HG03558 (cell line): ENCODE measurements at regions not wholly inside any gene's neighbourhood (a gene's known extent, or its start where the extent isn't known, plus 50 kb on each side); places are given as distances from the start of the nearest gene placed in this dataset.

Experiments
- ATAC-seq: cut with Tn5 transposase; IDR thresholded peaks from one replicate; pipeline ENCODE4 v1.9.1; 2021; ENCODE audit warnings: moderate number of reproducible peaks; ENCODE audit not compliant: unreplicated experiment; ENCODE audit errors: extremely low read depth

DNA sequence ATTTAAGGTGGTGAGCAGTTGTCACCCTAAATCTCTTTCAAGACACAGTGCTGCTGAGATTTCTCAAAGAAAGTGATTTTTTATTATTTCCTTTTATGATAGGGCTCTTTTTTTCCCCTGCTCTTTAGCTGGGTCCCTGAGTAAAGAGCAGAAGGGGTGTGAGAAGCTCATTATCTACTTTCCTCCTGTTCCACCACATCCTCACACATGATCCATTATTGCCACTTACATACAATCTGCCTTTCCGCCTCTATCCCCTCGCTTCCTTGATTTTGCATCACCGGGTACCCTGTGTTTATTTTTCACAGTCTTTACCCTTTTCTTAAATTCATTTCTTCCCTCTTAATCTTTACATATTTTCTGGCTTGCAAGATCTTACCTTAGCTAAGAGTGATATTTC, 93.9 kb upstream of the CCDC85A start:
- ATAC-seq: no peak

DNA sequence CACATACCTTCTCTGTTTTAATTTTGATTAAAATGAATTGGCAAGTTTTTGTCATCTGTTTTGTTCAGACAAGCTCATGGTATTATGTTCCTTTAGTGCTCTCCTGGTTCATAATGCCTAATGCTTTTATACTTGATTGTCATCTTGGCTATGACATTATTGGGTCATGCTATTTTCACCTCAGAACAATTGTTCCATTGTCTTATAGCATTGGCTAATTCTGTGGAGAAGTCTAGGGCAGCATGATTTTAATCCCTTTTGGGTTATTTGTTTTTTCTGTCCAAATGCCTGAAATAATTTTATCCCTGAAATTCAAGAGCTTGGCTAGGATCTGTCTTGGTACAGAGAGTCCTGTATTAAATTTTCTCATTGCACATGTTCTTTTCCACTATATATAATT, 83.8 kb upstream of the CCDC85A start:
- ATAC-seq: no peak

DNA sequence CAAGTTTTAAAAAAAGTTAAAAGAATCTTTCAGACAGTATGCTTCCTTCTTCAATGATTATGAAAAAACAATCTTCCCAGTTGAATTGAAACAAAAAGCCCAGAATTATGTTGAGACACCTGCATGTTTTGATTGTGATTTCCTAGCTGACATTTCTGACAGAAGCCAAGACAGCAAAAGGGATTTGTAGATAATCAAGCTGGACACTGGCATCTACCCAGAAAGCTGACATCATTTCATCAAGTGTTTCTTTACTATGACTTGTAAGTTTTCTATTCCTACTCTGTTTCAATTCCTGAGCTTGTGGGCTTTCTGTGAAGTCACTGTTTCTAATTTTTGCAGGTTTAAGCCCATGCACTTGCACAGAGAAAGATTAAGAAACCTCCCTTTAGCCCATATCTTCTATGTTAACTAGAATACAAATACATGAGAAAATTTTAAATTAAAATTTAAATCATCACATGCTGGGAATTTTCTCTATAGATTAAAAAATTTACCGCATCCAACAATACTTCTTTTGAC, 82.9 kb upstream of the CCDC85A start:
- ATAC-seq: no peak

DNA sequence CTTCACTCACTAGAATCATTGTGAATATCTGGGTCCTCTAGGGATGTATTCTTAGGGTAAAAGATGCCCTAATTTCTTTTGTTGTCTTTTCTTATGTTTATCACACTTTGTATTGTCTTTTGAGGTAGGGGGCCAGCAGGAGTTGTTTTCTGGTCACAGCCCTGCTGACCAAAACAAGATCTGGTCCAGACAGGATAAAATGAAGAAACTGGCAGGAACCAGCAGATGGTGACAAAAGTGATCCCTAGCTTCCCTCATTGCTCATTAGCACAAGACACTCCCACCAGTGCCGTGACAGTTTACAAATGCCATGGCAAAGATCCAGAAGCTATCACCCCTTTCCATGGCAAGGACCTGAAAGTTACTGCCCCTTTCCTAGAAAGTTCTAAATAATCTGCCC, 81.7 kb upstream of the CCDC85A start:
- no peak for ATAC-seq

DNA sequence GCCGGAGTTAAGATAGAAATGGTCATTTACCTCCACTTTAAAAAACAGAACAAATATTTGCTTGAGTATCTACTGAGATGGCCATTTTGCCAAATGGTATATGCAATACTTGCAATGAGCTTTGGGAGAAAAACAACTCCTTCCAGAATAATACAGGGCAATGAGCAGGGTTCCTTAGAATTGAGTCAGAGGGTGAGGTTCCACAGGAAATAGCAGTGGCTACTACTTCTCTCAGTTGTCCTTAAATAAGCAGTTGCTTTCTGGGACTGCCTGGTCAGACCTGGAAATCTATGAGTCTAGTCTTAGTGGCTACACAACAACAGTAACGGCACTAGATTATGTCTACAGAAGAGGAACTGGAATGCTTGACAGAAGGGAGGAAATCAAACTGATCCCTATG, 80.9 kb upstream of the CCDC85A start:
- no peak for ATAC-seq

DNA sequence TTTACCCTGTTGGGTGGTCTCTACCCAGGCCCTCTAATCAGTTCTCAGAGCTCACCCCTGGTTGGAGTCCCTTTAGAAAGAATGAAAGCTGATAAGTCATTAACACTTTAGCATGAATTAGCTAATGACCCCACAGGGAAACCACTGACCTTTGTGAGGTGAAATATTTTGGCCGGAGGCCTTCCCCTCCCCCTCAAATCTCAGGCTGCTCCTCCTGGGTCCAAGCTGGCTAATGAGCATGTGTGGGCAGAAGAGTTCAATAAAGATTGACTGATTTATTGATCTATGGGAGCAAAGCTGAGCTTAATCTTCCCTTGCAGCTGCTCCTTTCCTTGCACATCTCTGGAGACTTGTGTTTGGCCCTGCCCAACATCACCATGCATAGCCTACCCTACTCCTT, 78.8 kb upstream of the CCDC85A start:
- no peak for ATAC-seq

DNA sequence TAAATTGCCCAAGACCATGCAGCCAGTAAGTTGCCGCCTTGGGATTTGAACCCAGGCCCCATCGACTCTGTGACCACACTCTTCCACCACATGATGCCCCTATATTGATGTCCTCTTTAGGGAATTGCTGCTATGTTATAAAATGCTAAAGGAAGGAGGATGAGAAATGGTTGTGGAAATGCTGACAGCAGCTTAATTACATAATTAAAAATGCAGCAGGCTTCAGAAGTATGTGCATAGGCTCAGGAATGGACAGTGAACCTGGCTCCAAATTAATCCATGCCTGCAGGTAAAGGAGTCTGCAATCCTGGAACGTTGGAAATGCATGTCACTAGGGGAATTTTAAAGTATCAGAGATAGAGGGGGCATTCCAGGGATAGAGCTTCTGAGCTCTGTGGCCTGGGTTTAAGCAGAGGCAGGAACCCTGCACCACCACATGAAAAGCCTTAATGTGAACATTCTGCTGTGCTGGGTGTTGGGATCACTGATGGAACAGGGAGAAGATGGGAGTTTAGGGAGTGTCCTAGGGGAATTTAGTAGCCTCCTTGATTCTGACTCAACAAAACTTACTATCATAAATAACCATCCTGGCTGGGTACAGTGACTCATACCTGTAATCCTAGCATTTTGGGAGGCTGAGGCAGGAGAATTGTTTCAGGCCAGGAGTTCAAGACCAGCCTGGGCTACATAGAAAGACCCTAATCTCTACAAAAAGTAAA, 76.1 kb upstream of the CCDC85A start:
- no peak for ATAC-seq

DNA sequence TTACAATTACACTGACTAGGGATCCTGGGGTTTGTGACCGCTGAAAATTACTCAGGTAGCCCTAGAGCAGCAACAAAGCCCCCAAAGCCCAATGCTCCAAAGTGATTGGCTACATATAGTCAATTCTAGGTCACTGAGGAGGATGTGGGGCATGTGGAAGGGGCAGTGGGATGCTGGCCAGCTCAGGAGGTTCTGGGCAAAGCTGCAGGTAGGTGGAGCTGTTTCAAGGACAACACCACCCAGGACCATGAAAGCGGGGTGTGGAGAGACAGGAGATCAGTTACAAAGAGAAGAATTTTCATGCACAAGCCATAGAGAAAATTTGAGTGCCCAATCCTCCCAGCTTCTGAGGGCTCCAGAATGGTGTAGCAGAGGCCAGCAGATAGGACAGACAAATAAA, 75.0 kb upstream of the CCDC85A start:
- ATAC-seq: no peak

DNA sequence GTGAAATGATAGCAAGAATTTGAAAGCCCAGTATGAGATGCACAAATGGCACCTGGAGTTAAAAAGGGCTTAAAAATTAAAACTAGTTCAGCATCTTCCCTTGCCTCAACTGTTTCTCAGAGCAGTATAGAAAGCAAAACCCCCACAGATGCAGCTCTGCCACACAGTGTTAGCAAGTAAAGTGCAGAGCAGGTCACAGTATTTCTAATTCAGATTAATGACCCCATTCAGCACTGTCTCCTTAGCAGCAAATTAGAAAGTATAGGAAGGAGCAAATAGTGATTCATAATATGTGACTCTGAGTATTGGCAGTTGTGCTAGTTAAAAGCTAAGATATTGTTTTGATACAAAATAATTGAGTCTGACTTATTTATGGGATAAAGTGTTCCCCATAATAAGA, 73.8 kb upstream of the CCDC85A start:
- no peak for ATAC-seq

DNA sequence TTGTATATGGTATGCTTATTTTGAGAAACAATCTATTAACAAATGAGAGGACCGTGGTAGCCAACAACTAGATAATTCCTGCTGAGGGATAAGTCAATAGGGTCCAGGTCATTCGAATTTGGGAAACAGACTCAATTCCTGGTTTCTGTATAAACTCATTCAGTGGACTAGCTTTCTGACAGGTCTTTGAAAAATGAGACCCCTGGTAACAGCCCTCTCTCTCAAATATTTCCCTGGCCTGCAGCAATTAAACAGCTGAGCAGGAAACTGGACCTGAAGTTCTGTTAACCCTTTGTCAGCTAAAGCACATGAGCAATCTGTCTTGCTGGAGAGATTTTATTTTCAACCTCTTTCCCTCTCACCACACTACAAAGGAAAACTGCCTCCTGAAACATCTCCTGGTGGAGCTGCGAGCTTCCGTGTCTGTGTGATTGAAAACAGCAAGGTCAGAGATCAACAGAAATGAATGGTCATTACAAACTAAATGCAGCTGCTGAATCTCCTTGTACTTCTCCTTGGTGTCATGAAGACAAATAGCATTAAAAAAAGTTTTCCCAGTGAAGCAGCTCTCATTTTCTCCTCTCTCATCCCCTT, 70.3 kb upstream of the CCDC85A start:
- ATAC-seq: no peak

DNA sequence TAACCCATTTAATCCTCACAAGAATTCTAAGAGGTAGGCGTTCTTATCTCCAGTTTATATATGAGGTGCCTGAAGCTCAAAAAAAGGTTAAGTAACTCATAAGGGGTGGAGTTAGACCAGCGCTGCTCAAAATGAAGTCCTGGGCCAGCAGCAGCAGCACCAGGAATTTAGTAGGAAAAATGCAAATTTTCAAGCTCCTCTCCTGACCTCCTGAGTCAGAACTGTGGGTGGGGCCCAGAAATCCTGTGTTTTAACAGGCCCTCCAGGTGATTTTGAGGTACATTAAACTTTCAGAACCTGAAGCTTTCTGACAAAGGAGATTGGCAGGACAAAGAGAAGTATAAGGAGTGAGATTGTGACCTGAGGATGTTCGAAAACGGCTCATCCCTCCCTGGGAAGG, 66.0 kb upstream of the CCDC85A start:
- ATAC-seq: no peak

DNA sequence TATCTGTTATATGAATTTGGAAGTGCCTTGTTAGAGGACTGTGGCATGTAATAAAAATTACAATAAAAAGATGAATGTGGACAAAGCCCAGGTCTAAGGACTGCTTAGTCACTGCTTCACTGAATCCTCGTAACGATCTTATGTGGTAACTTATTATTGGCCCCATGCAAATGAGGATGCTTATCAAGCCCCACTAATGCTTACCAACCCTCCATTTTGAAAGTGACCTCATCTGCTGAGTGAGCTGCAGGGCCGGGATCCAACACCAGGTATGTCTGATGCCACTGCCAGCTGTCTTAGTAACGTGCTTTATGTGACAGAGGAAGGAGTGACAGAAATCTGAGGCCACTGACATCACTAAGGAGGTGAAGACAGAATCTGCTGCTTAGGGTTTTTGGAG, 65.3 kb upstream of the CCDC85A start:
- no peak for ATAC-seq

DNA sequence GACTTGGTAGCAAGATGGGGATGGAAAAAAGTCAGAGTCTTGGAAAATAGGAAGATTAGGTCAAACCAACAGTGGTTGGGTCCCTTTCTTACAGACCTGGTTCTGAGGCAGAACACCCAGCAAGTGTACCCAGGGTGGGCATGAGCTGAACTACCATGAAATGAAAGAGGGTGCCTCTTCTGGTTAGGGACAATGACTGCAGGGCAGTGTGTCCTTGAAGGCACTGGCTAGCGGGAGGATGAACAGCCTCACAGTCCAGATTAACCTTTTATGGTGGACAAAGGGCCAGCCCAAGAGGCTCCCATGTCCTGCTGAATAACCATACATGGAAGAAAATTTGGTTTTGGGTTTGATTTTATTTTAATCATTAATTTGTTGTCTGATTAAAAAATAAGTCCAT, 61.8 kb upstream of the CCDC85A start:
- ATAC-seq: no peak

DNA sequence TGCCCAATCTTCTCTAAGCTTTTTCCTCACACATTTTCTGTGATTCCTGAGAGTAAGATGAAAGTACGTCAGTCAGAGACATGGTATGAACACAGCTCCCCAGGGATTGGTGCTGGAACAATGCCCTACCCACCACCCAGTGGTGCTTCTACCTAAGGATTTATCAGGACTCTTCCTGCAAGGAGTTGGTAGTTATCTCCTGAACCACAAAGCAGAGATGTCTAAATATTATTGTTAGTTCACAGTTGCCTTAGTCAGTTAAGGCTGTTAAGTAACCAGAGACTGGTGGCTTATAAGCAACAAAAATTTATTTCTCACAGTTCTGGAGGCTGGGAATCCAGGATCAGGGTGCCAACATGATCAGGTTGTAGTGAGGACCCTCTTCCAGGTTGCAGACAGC, 60.3 kb upstream of the CCDC85A start:
- no peak for ATAC-seq

DNA sequence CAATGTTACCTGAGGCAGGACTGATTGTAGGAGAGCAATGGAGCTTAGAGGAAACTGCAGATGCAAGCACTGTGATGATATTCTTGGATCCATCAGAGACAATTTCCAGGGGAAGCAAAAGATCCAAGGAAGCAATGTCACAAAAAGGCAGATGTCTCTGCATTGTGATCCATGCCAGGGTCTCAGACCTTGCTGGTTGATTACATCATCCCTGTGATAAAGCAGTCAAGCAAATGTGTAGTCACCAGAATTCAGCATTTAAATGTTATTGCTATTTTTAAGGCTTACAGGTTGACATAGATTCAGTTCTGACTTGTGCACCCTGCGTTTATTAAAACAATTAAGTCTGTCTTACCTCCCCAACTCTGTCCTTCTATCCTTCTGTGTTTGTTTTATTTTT, 56.8 kb upstream of the CCDC85A start:
- no peak for ATAC-seq

DNA sequence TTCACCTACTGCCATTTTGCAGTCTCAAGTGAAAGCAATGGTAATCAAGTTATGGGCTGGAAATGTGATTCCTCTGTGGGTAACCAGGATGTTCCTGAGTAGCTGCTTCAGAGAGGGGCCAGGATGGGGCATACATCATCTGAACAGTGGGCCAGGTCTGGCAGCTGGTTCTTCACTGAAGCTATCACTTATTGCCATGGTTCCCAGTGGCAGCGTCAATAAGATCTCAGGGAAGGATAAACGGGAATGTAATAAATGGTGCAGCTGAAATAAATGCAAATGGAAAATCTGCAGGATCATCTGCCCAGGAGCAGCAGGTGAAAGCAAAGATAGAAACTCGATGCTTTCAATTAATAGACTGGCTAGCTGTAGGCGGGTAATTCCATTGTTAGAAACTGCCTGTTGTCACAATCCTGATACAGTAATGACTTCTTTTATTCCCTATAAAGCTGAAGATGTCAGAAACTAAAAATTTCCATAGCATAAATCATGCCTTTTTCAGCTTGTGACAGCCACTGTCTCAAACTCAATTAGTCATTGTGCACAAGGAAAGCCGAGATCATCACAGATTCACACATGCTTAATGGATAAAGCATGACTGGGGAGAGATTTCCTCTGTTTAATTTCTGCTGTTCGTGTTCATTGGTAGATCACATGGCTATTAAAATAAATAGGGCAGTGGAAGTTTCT, 56.2 kb upstream of the CCDC85A start:
- ATAC-seq: no peak

DNA sequence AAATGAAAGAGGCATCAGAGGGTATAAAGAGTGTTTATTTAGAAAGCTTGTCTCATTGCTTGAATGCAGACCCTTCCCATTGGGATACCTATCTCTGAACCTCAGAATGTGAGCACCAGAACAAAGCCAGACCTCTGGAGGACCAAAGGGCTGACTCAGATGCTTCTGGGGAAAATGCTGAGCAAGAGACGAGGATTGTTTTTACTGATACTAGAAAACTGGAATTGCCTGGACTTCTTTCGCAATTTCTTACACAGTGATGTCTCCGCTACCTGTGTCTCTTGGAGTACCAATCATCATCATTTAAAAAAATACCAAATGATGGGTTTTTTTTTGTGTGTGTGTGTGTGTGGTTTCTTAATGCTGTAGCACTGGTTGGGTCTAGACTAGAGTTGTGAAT, 55.6 kb upstream of the CCDC85A start:
- ATAC-seq: no peak

DNA sequence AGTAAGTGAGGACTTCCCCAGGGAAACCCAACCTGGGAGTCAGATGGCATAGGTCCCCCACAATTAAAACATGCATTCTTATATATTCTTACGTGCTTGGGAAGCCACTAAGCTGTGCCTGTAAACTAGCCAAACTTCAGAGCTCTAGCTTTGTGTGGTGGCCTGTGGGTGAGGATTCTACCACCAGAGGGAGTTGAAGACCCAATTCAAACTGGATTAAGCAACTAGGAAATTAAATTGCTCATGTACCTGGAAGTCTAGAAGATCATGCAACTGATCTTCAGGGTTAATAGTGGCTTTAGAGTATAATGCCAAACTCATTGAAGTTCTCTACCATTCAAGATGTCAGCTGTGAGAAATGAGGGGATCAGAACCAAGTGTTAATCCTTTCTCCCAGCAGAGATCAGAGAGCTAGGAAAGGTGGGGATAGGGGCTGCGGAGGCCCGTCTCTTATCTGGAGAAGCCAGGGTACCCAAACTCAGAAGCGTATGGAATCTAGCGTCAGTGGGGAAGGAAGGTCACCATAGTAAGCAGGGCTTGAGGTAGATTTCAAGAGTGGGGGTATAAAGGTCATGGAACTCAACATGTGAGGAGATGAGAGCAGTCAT, 53.2 kb upstream of the CCDC85A start:
- ATAC-seq: no peak

DNA sequence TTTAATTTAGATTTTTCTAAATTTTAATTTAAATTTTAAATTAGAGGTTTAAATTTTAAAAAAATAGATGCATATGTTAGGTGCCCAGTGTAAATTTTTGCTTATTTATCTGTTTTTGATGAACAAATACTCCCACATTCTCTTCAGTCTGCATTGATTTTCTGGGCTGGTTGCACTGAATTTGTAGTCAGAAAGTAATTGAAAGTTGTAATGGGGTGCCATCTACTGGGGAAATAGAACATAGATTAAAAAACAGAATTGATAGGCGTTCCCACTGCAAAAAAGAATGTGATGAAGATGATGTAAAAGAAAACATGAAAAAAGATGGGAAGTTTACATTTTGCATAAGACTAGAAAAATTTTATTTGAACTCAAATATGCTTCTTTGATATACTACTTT, 51.7 kb upstream of the CCDC85A start:
- no peak for ATAC-seq

DNA sequence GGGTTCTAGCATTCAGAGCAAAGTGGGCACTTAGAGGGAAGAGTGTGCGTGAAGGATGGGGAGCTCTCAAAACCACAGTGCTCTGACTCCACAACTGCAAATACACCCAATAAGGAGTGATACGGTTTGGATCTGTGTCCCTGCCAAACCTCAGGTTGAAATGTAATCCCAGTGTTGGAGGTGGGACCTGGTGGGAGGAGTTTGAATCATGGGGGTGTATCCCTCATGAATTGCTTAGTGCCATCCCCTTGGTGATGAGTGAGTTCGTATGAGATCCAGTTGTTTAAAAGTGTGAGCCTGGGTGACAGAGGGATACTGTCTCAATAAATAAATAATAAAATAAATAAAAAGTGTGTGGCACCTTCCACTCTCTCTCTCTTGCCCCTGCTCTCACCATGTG, 50.3 kb upstream of the CCDC85A start:
- ATAC-seq: no peak

DNA sequence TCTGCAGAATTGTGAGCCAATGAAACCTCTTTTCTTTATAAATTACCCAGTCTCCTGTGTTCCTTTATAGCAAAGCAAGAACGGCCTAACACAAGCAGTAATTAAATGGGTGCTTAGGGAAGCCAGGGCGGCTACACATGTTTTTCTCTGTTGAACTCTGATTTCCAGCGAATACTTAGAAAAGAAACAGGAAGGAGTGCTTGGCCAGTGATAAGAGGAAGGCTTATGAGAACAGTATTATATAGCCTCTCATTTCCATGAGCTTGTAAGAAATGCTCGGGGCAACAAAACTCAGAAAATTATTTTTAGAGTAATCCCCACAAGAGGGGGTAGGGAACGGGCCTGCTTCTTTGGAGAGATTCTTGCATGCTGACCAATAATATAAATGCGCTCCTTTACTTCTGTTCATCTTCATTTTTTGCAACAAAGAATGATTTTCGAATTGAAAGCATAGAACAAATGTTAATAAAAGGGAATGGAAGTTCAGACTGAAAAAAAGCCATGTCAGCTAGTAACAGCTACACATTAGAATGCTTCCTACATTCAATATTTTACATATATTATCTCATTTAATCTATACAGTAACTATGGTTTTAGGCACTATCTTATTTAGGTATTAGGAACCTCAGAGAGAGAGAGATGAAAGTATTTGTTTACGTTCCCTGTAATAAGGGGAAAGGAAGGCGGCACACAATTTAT, 49.7 kb upstream of the CCDC85A start:
- ATAC-seq: no peak
